ENCODE measurements at regions not wholly inside any gene's neighbourhood (a gene's known extent, or its start where the extent isn't known, plus 50 kb on each side); places are given as distances from the start of the nearest gene placed in this dataset.

GRCh38 chr6:14642136-14642505, 524.5 kb downstream of the CD83 start:
- H3K36me3 ChIP-seq (ENCODE audit: control insufficient read depth in 1 of 2, insufficient read depth in 2 of 2, low read length in 2 of 2) = no peaks in the 10 kb centered on the region
- H3K4me1 ChIP-seq (ENCODE audit: control insufficient read depth in 1 of 2, insufficient read depth in 2 of 2, low read length in 2 of 2) = peaks cover 22 to 25% of the 10 kb centered on the region in 2 donors
- no peaks in the 10 kb centered on the region for H3K9me3 ChIP-seq (ENCODE audit: control insufficient read depth in 1 of 2, low read length in 2 of 2)
- no peaks in the 10 kb centered on the region for H3K27me3 ChIP-seq (ENCODE audit: control insufficient read depth in 1 of 2, insufficient read depth in 2 of 2, low read length in 2 of 2)
- H3K9ac ChIP-seq (ENCODE audit: low read depth in 1 of 2, low read length in 2 of 2) = no peak overlapping the region
- H3K27ac ChIP-seq (ENCODE audit: low read depth, low read length) = no peak overlapping the region
- no peak overlapping the region for H3K4me3 ChIP-seq (ENCODE audit: low read depth in 1 of 2, low read length in 2 of 2)

GRCh38 chr6:14642842-14643241, 525.3 kb downstream of the CD83 start:
- peaks cover 19 to 20% of the 10 kb centered on the region in 2 donors for H3K4me1 ChIP-seq (ENCODE audit: control insufficient read depth in 1 of 2, insufficient read depth in 2 of 2, low read length in 2 of 2)
- H3K4me3 ChIP-seq (ENCODE audit: low read depth in 1 of 2, low read length in 2 of 2) = no peak overlapping the region
- no peaks in the 10 kb centered on the region for H3K27me3 ChIP-seq (ENCODE audit: control insufficient read depth in 1 of 2, insufficient read depth in 2 of 2, low read length in 2 of 2)
- no peak overlapping the region for H3K9ac ChIP-seq (ENCODE audit: low read depth in 1 of 2, low read length in 2 of 2)
- no peaks in the 10 kb centered on the region for H3K36me3 ChIP-seq (ENCODE audit: control insufficient read depth in 1 of 2, insufficient read depth in 2 of 2, low read length in 2 of 2)
- H3K9me3 ChIP-seq (ENCODE audit: control insufficient read depth in 1 of 2, low read length in 2 of 2) = no peaks in the 10 kb centered on the region
- no peak overlapping the region for H3K27ac ChIP-seq (ENCODE audit: low read depth, low read length)

GRCh38 chr6:14644381-14644780, 526.8 kb downstream of the CD83 start:
- H3K9me3 ChIP-seq (ENCODE audit: control insufficient read depth in 1 of 2, low read length in 2 of 2) = no peaks in the 10 kb centered on the region
- no peak overlapping the region for H3K27ac ChIP-seq (ENCODE audit: low read depth, low read length)
- H3K27me3 ChIP-seq (ENCODE audit: control insufficient read depth in 1 of 2, insufficient read depth in 2 of 2, low read length in 2 of 2) = no peaks in the 10 kb centered on the region
- H3K4me1 ChIP-seq (ENCODE audit: control insufficient read depth in 1 of 2, insufficient read depth in 2 of 2, low read length in 2 of 2) = peaks cover 4 to 5% of the 10 kb centered on the region in 2 donors
- no peak overlapping the region for H3K9ac ChIP-seq (ENCODE audit: low read depth in 1 of 2, low read length in 2 of 2)
- no peaks in the 10 kb centered on the region for H3K36me3 ChIP-seq (ENCODE audit: control insufficient read depth in 1 of 2, insufficient read depth in 2 of 2, low read length in 2 of 2)
- no peak overlapping the region for H3K4me3 ChIP-seq (ENCODE audit: low read depth in 1 of 2, low read length in 2 of 2)

- H3K9me3 ChIP-seq (ENCODE audit: control insufficient read depth in 1 of 2, low read length in 2 of 2) = no peaks in the 10 kb centered on the region
These were observed 527.6 kb downstream of the CD83 start for GRCh38 chr6:14645221-14645620.

GRCh38 chr6:14645841-14646240, 528.3 kb downstream of the CD83 start:
- no peaks in the 10 kb centered on the region for H3K9me3 ChIP-seq (ENCODE audit: control insufficient read depth in 1 of 2, low read length in 2 of 2)
- H3K27me3 ChIP-seq (ENCODE audit: control insufficient read depth in 1 of 2, insufficient read depth in 2 of 2, low read length in 2 of 2) = no peaks in the 10 kb centered on the region

More at GRCh38 chr6:14645221-14645620, 527.6 kb downstream of the CD83 start:
- Histone ChIP-seq H3K36me3 (ENCODE audit: control insufficient read depth in 1 of 2, insufficient read depth in 2 of 2, low read length in 2 of 2) (no peaks in the 10 kb centered on the region), H3K27ac (ENCODE audit: low read depth, low read length) (no peak overlapping the region), H3K27me3 (ENCODE audit: control insufficient read depth in 1 of 2, insufficient read depth in 2 of 2, low read length in 2 of 2) (no peaks in the 10 kb centered on the region), H3K4me3 (ENCODE audit: low read depth in 1 of 2, low read length in 2 of 2) (no peak overlapping the region), H3K4me1 (ENCODE audit: control insufficient read depth in 1 of 2, insufficient read depth in 2 of 2, low read length in 2 of 2) (no peaks in the 10 kb centered on the region), H3K9ac (ENCODE audit: low read depth in 1 of 2, low read length in 2 of 2) (no peak overlapping the region)

GRCh38 chr6:14646371-14646770, 528.8 kb downstream of the CD83 start:
- Histone ChIP-seq H3K36me3 (ENCODE audit: control insufficient read depth in 1 of 2, insufficient read depth in 2 of 2, low read length in 2 of 2) (no peaks in the 10 kb centered on the region), H3K9ac (ENCODE audit: low read depth in 1 of 2, low read length in 2 of 2) (no peak overlapping the region), H3K27ac (ENCODE audit: low read depth, low read length) (no peak overlapping the region), H3K9me3 (ENCODE audit: control insufficient read depth in 1 of 2, low read length in 2 of 2) (no peaks in the 10 kb centered on the region), H3K4me3 (ENCODE audit: low read depth in 1 of 2, low read length in 2 of 2) (no peak overlapping the region), H3K4me1 (ENCODE audit: control insufficient read depth in 1 of 2, insufficient read depth in 2 of 2, low read length in 2 of 2) (no peaks in the 10 kb centered on the region), H3K27me3 (ENCODE audit: control insufficient read depth in 1 of 2, insufficient read depth in 2 of 2, low read length in 2 of 2) (no peaks in the 10 kb centered on the region)

More at GRCh38 chr6:14645841-14646240, 528.3 kb downstream of the CD83 start:
- H3K4me1 ChIP-seq (ENCODE audit: control insufficient read depth in 1 of 2, insufficient read depth in 2 of 2, low read length in 2 of 2) = no peaks in the 10 kb centered on the region
- H3K4me3 ChIP-seq (ENCODE audit: low read depth in 1 of 2, low read length in 2 of 2) = no peak overlapping the region
- no peaks in the 10 kb centered on the region for H3K36me3 ChIP-seq (ENCODE audit: control insufficient read depth in 1 of 2, insufficient read depth in 2 of 2, low read length in 2 of 2)
- no peak overlapping the region for H3K27ac ChIP-seq (ENCODE audit: low read depth, low read length)
- H3K9ac ChIP-seq (ENCODE audit: low read depth in 1 of 2, low read length in 2 of 2) = no peak overlapping the region

- Histone ChIP-seq H3K36me3 (ENCODE audit: control insufficient read depth in 1 of 2, insufficient read depth in 2 of 2, low read length in 2 of 2) (no peaks in the 10 kb centered on the region), H3K9me3 (ENCODE audit: control insufficient read depth in 1 of 2, low read length in 2 of 2) (no peaks in the 10 kb centered on the region), H3K4me1 (ENCODE audit: control insufficient read depth in 1 of 2, insufficient read depth in 2 of 2, low read length in 2 of 2) (no peaks in the 10 kb centered on the region), H3K4me3 (ENCODE audit: low read depth in 1 of 2, low read length in 2 of 2) (no peak overlapping the region), H3K27ac (ENCODE audit: low read depth, low read length) (no peak overlapping the region), H3K27me3 (ENCODE audit: control insufficient read depth in 1 of 2, insufficient read depth in 2 of 2, low read length in 2 of 2) (no peaks in the 10 kb centered on the region), H3K9ac (ENCODE audit: low read depth in 1 of 2, low read length in 2 of 2) (no peak overlapping the region)
These were observed 529.8 kb downstream of the CD83 start for GRCh38 chr6:14647357-14647756.

- Histone ChIP-seq H3K4me3 (ENCODE audit: low read depth in 1 of 2, low read length in 2 of 2) (no peak overlapping the region), H3K27ac (ENCODE audit: low read depth, low read length) (no peak overlapping the region), H3K9me3 (ENCODE audit: control insufficient read depth in 1 of 2, low read length in 2 of 2) (no peaks in the 10 kb centered on the region), H3K27me3 (ENCODE audit: control insufficient read depth in 1 of 2, insufficient read depth in 2 of 2, low read length in 2 of 2) (no peaks in the 10 kb centered on the region), H3K4me1 (ENCODE audit: control insufficient read depth in 1 of 2, insufficient read depth in 2 of 2, low read length in 2 of 2) (peaks cover 7 to 9% of the 10 kb centered on the region in 2 donors), H3K36me3 (ENCODE audit: control insufficient read depth in 1 of 2, insufficient read depth in 2 of 2, low read length in 2 of 2) (no peaks in the 10 kb centered on the region), H3K9ac (ENCODE audit: low read depth in 1 of 2, low read length in 2 of 2) (no peak overlapping the region)
These were observed 535.0 kb downstream of the CD83 start for GRCh38 chr6:14652536-14652935.

GRCh38 chr6:14655201-14656061, 537.9 kb downstream of the CD83 start:
- Histone ChIP-seq H3K9ac (ENCODE audit: low read depth in 1 of 2, low read length in 2 of 2) (no peak overlapping the region), H3K27me3 (ENCODE audit: control insufficient read depth in 1 of 2, insufficient read depth in 2 of 2, low read length in 2 of 2) (no peaks in the 10 kb centered on the region), H3K27ac (ENCODE audit: low read depth, low read length) (no peak overlapping the region), H3K4me1 (ENCODE audit: control insufficient read depth in 1 of 2, insufficient read depth in 2 of 2, low read length in 2 of 2) (peaks cover 7 to 9% of the 10 kb centered on the region in 2 donors), H3K36me3 (ENCODE audit: control insufficient read depth in 1 of 2, insufficient read depth in 2 of 2, low read length in 2 of 2) (no peaks in the 10 kb centered on the region), H3K4me3 (ENCODE audit: low read depth in 1 of 2, low read length in 2 of 2) (peak overlapping the region in 1 of 2 donors; percentile 16), H3K9me3 (ENCODE audit: control insufficient read depth in 1 of 2, low read length in 2 of 2) (no peaks in the 10 kb centered on the region)

- Histone ChIP-seq H3K4me1 (ENCODE audit: control insufficient read depth in 1 of 2, insufficient read depth in 2 of 2, low read length in 2 of 2) (peaks cover 7 to 15% of the 10 kb centered on the region in 2 donors), H3K36me3 (ENCODE audit: control insufficient read depth in 1 of 2, insufficient read depth in 2 of 2, low read length in 2 of 2) (no peaks in the 10 kb centered on the region), H3K4me3 (ENCODE audit: low read depth in 1 of 2, low read length in 2 of 2) (no peak overlapping the region), H3K9ac (ENCODE audit: low read depth in 1 of 2, low read length in 2 of 2) (no peak overlapping the region), H3K9me3 (ENCODE audit: control insufficient read depth in 1 of 2, low read length in 2 of 2) (no peaks in the 10 kb centered on the region), H3K27me3 (ENCODE audit: control insufficient read depth in 1 of 2, insufficient read depth in 2 of 2, low read length in 2 of 2) (no peaks in the 10 kb centered on the region), H3K27ac (ENCODE audit: low read depth, low read length) (no peak overlapping the region)
These were observed 538.5 kb downstream of the CD83 start for GRCh38 chr6:14656078-14656521.
